Activated CD8-positive, alpha-beta T cell treated with anti-CD3 and anti-CD28 coated beads for 36 hours (primary cell): ENCODE measurements at regions not wholly inside any gene's neighbourhood (a gene's known extent, or its start where the extent isn't known, plus 50 kb on each side); places are given as distances from the start of the nearest gene placed in this dataset.
"Not testable (repeated sequence)": the region's sequence is repeated elsewhere in the genome, so short reads cannot be mapped to it uniquely, and the experiment has no call there.

Experiments used
- ATAC-seq: fragments of 200-7000 bp; cut with Tn5 transposase; one replicate; pipeline ENCODE4 v1.10.0; 2021; ENCODE audit warnings: mild to moderate bottlenecking, moderate library complexity
- CTCF ChIA-PET: fragments of 350-600 bp; sonication (Branson Sonifier 250); formaldehyde crosslinking; loops from one replicate; lab custom pipeline; 2021; ENCODE audit warnings: antibody characterized with exemption; lab: Charles Lee
- POLR2A ChIA-PET: fragments of 350-600 bp; sonication (Branson Sonifier 250); formaldehyde crosslinking; loops from one replicate; lab custom pipeline; 2021; ENCODE audit warnings: antibody characterized with exemption; lab: Charles Lee
- DNase-seq: peaks from one replicate; pipeline ENCODE4 v3.0.0-alpha.2; 2020
- H3K27ac Mint-ChIP-seq: one replicate; pipeline ENCODE4 v1.8.0; 2021; ENCODE audit warnings: mild to moderate bottlenecking, mixed read lengths
- H3K27me3 Mint-ChIP-seq: one replicate; pipeline ENCODE4 v1.8.0; 2021; ENCODE audit warnings: mixed read lengths
- H3K36me3 Mint-ChIP-seq: one replicate; pipeline ENCODE4 v1.8.0; 2021; ENCODE audit warnings: low read depth, mixed read lengths
- H3K4me1 Mint-ChIP-seq: one replicate; pipeline ENCODE4 v1.8.0; 2021; ENCODE audit warnings: low read depth, mixed read lengths
- H3K4me3 Mint-ChIP-seq: one replicate; pipeline ENCODE4 v1.8.0; 2021; ENCODE audit warnings: mild to moderate bottlenecking, moderate library complexity, mixed read lengths
- H3K9me3 Mint-ChIP-seq: one replicate; pipeline ENCODE4 v1.8.0; 2021; ENCODE audit warnings: mixed read lengths
- intact Hi-C: fragments of 100-400 bp; cut with micrococcal nuclease; formaldehyde crosslinking; loops from one replicate; pipeline ENCODE4 v1.10.0; 2022
- TF ChIP-seq, protein P1 (sequence below): fragments of 200-600 bp; IDR thresholded peaks from one replicate; pipeline ENCODE4 v1.8.0; 2022; ENCODE audit warnings: antibody characterized with exemption, mild to moderate bottlenecking

DNA sequence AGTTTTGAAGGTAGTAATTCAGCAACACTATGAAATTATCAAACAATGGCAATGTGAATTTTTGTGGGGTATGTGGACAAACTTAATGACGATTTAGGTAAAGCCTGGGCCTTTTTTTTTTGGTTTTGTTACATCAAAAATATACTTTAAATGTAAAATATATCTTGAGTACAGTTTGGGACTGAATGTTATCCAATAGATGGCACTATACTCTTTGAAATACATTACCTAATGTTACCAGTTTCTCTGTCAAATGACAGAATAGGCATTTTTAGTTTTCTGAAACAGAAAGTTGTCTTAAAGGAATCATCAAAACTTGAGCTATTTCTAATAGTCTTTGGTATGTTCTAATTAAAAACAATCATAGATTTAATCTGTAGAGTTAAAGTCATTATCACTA is 1651.9 kb downstream of the C4orf33 start:
- ATAC-seq (no peak), DNase-seq (no peak)
- H3K27ac Mint-ChIP-seq = no peak overlapping the region
- ChIA-PET POLR2A (no interaction called here), CTCF (no interaction called here)
- no peak overlapping the region for H3K4me3 Mint-ChIP-seq
- H3K27me3 Mint-ChIP-seq = no peaks in the 10 kb centered on the region
- no peaks in the 10 kb centered on the region for H3K36me3 Mint-ChIP-seq
- H3K9me3 Mint-ChIP-seq = no peaks in the 10 kb centered on the region
- no peaks in the 10 kb centered on the region for H3K4me1 Mint-ChIP-seq
- intact Hi-C loops = no loop called here
- TF ChIP-seq, protein P1, sequence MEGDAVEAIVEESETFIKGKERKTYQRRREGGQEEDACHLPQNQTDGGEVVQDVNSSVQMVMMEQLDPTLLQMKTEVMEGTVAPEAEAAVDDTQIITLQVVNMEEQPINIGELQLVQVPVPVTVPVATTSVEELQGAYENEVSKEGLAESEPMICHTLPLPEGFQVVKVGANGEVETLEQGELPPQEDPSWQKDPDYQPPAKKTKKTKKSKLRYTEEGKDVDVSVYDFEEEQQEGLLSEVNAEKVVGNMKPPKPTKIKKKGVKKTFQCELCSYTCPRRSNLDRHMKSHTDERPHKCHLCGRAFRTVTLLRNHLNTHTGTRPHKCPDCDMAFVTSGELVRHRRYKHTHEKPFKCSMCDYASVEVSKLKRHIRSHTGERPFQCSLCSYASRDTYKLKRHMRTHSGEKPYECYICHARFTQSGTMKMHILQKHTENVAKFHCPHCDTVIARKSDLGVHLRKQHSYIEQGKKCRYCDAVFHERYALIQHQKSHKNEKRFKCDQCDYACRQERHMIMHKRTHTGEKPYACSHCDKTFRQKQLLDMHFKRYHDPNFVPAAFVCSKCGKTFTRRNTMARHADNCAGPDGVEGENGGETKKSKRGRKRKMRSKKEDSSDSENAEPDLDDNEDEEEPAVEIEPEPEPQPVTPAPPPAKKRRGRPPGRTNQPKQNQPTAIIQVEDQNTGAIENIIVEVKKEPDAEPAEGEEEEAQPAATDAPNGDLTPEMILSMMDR = no peak

DNA sequence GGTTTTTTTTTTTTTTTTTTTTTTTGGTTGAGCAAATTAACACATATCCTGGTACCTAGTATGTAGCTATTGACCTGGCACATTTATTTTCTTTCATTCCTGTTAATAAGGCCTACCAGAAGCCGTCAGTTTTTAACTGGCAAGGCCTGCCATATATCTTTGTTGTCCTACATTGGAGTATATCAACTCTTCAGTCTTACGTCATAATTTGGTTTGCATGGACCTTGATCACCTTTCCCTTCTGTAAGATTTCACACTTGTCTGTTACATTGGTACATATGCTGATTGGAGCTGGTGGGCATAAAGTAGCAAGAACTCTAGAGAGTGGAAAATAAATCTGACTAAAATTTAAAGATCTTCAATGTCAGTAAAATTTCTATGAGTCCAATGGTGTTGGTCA is 1658.0 kb downstream of the C4orf33 start:
- ChIA-PET POLR2A (no interaction called here), CTCF (no interaction called here)
- Mint-ChIP-seq H3K27ac (no peak overlapping the region), H3K4me1 (no peaks in the 10 kb centered on the region), H3K9me3 (peaks cover 5% of the 10 kb centered on the region), H3K4me3 (no peak overlapping the region), H3K36me3 (no peaks in the 10 kb centered on the region), H3K27me3 (no peaks in the 10 kb centered on the region)
- DNase-seq = no peak
- TF ChIP-seq, protein P1 = no peak
- ATAC-seq = no peak
- intact Hi-C loops = no loop called here

GRCh38 chr4:130760246-130760645 is 1664.3 kb downstream of the C4orf33 start:
- H3K4me3 Mint-ChIP-seq = no peak overlapping the region
- no peak for ATAC-seq
- ChIA-PET CTCF (no interaction called here), POLR2A (no interaction called here)
- no peak overlapping the region for H3K27ac Mint-ChIP-seq
- H3K9me3 Mint-ChIP-seq = peaks cover 3% of the 10 kb centered on the region
- H3K36me3 Mint-ChIP-seq = no peaks in the 10 kb centered on the region
- intact Hi-C loops = no loop called here
- TF ChIP-seq, protein P1 = no peak
- H3K4me1 Mint-ChIP-seq = no peaks in the 10 kb centered on the region
- DNase-seq = no peak
- H3K27me3 Mint-ChIP-seq = no peaks in the 10 kb centered on the region

DNA sequence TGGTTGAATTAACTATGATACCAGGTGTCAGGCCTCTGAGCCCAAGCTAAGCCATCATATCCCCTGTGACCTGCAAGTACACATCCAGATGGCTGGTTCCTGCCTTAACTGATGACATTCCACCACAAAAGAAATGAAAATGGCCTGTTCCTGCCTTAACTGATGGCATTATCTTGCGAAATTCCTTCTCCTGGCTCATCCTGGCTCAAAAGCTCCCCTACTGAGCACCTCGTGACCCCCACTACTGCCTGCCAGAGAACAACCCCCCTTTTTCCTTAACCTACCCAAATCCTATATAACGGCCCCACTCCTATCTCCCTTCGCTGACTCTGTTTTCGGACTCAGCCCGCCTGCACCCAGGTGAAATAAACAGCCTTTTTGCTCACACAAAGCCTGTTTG is 1671.4 kb downstream of the C4orf33 start:
- ATAC-seq, CTCF ChIA-PET, H3K36me3 Mint-ChIP-seq, H3K27me3 Mint-ChIP-seq, H3K4me3 Mint-ChIP-seq, H3K4me1 Mint-ChIP-seq, DNase-seq, intact Hi-C loops, H3K9me3 Mint-ChIP-seq, POLR2A ChIA-PET, H3K27ac Mint-ChIP-seq: not testable (repeated sequence)

DNA sequence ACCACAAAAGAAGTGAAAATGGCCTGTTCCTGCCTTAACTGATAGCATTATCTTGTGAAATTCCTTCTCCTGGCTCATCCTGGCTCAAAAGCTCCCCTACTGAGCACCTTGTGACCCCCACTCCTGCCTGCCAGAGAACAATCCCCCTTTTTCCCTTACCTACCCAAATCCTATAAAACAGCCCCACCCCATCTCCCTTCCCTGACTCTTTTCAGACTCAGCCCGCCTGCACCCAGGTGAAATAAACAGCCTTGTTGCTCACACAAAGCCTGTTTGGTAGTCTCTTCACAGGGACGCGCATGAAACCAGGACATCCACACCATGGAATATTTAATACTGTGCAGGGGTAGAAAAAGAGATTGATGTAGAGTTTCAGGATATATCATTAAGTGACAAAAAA is 1677.0 kb downstream of the C4orf33 start:
- DNase-seq, H3K4me1 Mint-ChIP-seq, H3K9me3 Mint-ChIP-seq, H3K27ac Mint-ChIP-seq, H3K4me3 Mint-ChIP-seq, H3K27me3 Mint-ChIP-seq, H3K36me3 Mint-ChIP-seq, intact Hi-C loops, ATAC-seq, POLR2A ChIA-PET, CTCF ChIA-PET: not testable (repeated sequence)

DNA sequence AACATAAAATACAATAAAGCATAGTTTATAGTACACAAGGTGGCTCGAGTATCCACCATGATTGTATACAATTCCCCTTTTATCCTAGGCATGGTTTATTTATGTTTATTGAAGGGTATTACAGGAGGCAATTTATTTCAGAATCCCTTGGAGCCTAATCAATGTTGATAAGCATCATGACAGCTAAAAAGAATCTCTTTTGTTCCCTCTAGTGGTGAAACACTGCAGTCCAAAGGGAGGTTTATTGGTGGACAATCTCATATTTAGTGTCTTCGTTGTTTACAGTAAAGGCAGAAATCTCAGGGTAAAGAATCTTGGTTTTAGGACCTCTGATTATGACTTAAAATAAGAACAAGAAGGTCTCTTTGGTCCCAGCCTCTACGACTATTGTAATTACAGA is 1712.5 kb downstream of the C4orf33 start:
- ChIA-PET CTCF (no interaction called here), POLR2A (no interaction called here)
- no peak overlapping the region for H3K27ac Mint-ChIP-seq
- intact Hi-C loops = no loop called here
- no peak overlapping the region for H3K4me3 Mint-ChIP-seq
- TF ChIP-seq, protein P1 = no peak
- H3K36me3 Mint-ChIP-seq = no peaks in the 10 kb centered on the region
- ATAC-seq (no peak), DNase-seq (no peak)
- H3K9me3 Mint-ChIP-seq = peaks cover 5% of the 10 kb centered on the region
- no peaks in the 10 kb centered on the region for H3K4me1 Mint-ChIP-seq
- no peaks in the 10 kb centered on the region for H3K27me3 Mint-ChIP-seq
